ENCODE measurements at regions not wholly inside any gene's neighbourhood (a gene's known extent, or its start where the extent isn't known, plus 50 kb on each side); places are given as distances from the start of the nearest gene placed in this dataset.

DNA sequence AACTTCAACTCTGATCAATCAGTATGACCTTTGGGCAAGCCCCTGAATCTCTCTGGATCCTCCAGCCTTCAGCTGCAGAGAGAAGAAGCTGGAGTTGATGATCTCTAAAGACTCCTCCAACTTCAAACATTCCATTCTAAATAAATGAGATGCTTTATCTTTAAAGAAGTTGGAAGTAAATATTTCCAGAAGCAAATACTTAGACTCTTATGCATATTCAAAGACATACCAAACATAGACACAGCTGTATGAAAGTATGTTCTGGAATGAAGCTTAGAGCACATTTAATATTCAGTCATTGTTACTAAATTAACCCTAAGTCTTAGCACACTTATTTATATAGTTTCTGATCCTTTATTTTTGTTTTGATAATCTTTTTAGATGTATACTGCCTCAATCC lies 77.6 kb upstream of the ACP3 start:
- no peak overlapping the region for H2AFZ ChIP-seq (ENCODE audit: low read depth, low read length)
- H3K9me3 ChIP-seq (ENCODE audit: insufficient read depth, low read length): no peaks in the 10 kb centered on the region
- H3K4me3 ChIP-seq (ENCODE audit: low read length): no peak overlapping the region
- H3K36me3 ChIP-seq (replicated peaks; ENCODE audit: low read depth, low read length): no peaks in the 10 kb centered on the region
- H3K27ac ChIP-seq (ENCODE audit: low read length): no peak overlapping the region
- no peaks in the 10 kb centered on the region for H4K20me1 ChIP-seq (ENCODE audit: insufficient read depth, low read length)
- no peak for TF ChIP-seq EZH2phosphoT487 (IDR thresholded peaks at IDR 0.05; ENCODE audit: low read depth)
- TF ChIP-seq, protein P1, sequence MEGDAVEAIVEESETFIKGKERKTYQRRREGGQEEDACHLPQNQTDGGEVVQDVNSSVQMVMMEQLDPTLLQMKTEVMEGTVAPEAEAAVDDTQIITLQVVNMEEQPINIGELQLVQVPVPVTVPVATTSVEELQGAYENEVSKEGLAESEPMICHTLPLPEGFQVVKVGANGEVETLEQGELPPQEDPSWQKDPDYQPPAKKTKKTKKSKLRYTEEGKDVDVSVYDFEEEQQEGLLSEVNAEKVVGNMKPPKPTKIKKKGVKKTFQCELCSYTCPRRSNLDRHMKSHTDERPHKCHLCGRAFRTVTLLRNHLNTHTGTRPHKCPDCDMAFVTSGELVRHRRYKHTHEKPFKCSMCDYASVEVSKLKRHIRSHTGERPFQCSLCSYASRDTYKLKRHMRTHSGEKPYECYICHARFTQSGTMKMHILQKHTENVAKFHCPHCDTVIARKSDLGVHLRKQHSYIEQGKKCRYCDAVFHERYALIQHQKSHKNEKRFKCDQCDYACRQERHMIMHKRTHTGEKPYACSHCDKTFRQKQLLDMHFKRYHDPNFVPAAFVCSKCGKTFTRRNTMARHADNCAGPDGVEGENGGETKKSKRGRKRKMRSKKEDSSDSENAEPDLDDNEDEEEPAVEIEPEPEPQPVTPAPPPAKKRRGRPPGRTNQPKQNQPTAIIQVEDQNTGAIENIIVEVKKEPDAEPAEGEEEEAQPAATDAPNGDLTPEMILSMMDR (IDR thresholded peaks at IDR 0.05; ENCODE audit: low read depth, low read length): no peak
- no peaks in the 10 kb centered on the region for H3K27me3 ChIP-seq (ENCODE audit: low read depth, low read length)
- H3K4me1 ChIP-seq (ENCODE audit: low read length): peaks cover 13% of the 10 kb centered on the region; the same call in 1 of the 2 replicates
- H3K9ac ChIP-seq (ENCODE audit: low read length): no peak overlapping the region
- H3K4me2 ChIP-seq (ENCODE audit: low read length): no peak overlapping the region
- no peaks in the 10 kb centered on the region for H3K79me2 ChIP-seq (ENCODE audit: low read length)

DNA sequence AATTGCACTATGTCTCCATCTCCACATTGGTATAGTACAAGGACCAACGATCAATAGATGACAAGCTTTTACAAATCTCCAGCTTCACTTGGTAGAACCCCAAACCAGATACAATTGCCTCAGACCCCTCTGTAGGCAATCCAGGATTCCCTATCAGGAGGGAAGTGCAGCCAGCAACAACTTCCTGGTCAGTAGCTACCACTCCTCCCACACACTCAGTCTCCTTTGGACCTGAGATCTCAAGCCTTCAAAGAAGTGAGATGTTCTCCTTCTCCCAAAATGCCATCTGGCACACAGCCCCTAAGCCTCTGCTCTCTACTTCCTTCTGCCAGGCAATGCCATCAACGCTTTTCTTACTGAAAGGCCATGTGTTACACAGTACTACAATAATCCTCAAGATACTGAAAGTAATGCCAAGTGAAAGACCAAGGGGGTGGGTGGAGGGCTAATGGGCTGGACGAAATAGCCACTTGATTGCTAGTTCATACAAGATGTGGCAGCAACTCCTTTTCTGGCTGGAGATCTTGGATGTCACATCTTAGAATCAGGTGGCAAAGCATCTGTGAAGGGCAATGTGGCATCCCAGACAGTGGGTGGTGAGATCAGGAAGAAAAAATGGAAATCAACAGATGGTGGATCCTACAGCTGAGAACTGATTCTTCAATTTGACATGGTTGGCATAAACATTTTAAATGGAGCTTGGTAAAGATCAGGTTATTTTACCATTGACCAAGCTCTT lies 75.3 kb upstream of the ACP3 start:
- TF ChIP-seq EZH2phosphoT487 (IDR thresholded peaks at IDR 0.05; ENCODE audit: low read depth): no peak
- TF ChIP-seq, protein P1 (IDR thresholded peaks at IDR 0.05; ENCODE audit: low read depth, low read length): no peak
- Histone ChIP-seq H2AFZ (ENCODE audit: low read depth, low read length) (no peak overlapping the region), H3K79me2 (ENCODE audit: low read length) (no peaks in the 10 kb centered on the region), H3K36me3 (replicated peaks; ENCODE audit: low read depth, low read length) (no peaks in the 10 kb centered on the region), H3K4me1 (ENCODE audit: low read length) (peaks cover 9% of the 10 kb centered on the region; the same call in 1 of the 2 replicates), H3K27ac (ENCODE audit: low read length) (no peak overlapping the region), H3K4me3 (ENCODE audit: low read length) (no peak overlapping the region), H3K9me3 (ENCODE audit: insufficient read depth, low read length) (no peaks in the 10 kb centered on the region), H3K9ac (ENCODE audit: low read length) (no peak overlapping the region), H3K27me3 (ENCODE audit: low read depth, low read length) (peaks cover 14% of the 10 kb centered on the region), H4K20me1 (ENCODE audit: insufficient read depth, low read length) (no peaks in the 10 kb centered on the region), H3K4me2 (ENCODE audit: low read length) (no peak overlapping the region)

DNA sequence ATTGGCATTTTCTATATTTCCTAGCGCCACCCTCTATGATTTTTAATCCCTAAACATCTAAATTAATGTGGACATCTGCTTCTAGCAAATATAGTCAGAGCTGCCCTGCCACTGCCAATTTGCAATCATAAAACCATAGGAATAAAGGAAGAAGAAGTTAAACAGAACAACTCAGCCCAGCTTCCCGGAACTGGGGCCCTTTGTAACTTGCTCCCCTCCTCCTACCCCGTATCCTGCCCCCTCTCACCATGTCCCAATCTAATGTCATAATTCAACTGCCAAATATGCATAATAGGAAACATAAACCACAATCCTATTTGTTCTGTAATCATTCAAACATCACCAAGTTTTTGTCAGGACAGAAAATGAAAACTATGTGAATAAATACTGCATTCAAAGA lies 74.4 kb upstream of the ACP3 start:
- TF ChIP-seq, protein P1 (IDR thresholded peaks at IDR 0.05; ENCODE audit: low read depth, low read length): no peak
- no peak for TF ChIP-seq EZH2phosphoT487 (IDR thresholded peaks at IDR 0.05; ENCODE audit: low read depth)
- Histone ChIP-seq H3K9me3 (ENCODE audit: insufficient read depth, low read length) (no peaks in the 10 kb centered on the region), H3K9ac (ENCODE audit: low read length) (no peak overlapping the region), H3K79me2 (ENCODE audit: low read length) (no peaks in the 10 kb centered on the region), H3K4me3 (ENCODE audit: low read length) (no peak overlapping the region), H3K27me3 (ENCODE audit: low read depth, low read length) (peaks cover 17% of the 10 kb centered on the region), H3K4me1 (ENCODE audit: low read length) (peaks cover under 1% of the 10 kb centered on the region; the same call in 1 of the 2 replicates), H3K36me3 (replicated peaks; ENCODE audit: low read depth, low read length) (no peaks in the 10 kb centered on the region), H4K20me1 (ENCODE audit: insufficient read depth, low read length) (no peaks in the 10 kb centered on the region), H2AFZ (ENCODE audit: low read depth, low read length) (no peak overlapping the region), H3K4me2 (ENCODE audit: low read length) (no peak overlapping the region), H3K27ac (ENCODE audit: low read length) (no peak overlapping the region)

DNA sequence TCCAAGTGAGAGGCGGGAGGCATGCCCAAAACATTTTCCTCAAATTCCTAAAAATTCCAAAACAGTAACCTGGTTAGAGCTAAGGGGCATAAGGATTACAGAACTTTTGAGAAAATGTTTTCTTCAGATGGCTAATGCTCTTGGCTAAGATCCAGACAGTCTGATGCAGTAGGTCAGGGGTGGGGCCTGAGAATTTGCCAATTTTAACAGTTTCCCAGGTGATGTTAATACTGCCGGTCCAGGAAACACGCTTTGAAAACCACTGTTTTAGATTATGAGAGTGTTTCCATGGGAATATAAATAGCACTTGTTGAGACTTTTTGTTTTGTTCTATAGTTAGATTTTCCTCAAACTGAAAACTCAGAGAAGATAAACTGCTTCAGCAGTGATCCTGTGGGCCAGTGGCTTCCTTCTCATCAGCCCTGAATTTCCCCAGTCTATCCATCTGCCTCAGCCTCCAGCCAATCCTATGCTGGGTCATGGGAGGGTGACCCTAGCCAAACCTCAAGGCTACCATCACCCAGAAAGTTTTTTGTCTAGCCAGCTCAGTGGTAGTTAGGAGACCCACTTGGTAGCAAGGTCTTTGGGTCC lies 71.6 kb upstream of the ACP3 start:
- Histone ChIP-seq H3K4me2 (ENCODE audit: low read length) (no peak overlapping the region), H3K27me3 (ENCODE audit: low read depth, low read length) (peaks cover 17% of the 10 kb centered on the region), H4K20me1 (ENCODE audit: insufficient read depth, low read length) (no peaks in the 10 kb centered on the region), H3K9me3 (ENCODE audit: insufficient read depth, low read length) (no peaks in the 10 kb centered on the region), H2AFZ (ENCODE audit: low read depth, low read length) (no peak overlapping the region), H3K36me3 (replicated peaks; ENCODE audit: low read depth, low read length) (no peaks in the 10 kb centered on the region), H3K4me1 (ENCODE audit: low read length) (no peaks in the 10 kb centered on the region), H3K79me2 (ENCODE audit: low read length) (no peaks in the 10 kb centered on the region), H3K9ac (ENCODE audit: low read length) (no peak overlapping the region), H3K27ac (ENCODE audit: low read length) (no peak overlapping the region), H3K4me3 (ENCODE audit: low read length) (no peak overlapping the region)
- TF ChIP-seq EZH2phosphoT487 (IDR thresholded peaks at IDR 0.05; ENCODE audit: low read depth): no peak
- TF ChIP-seq, protein P1 (IDR thresholded peaks at IDR 0.05; ENCODE audit: low read depth, low read length): no peak

Data from OCI-LY3 (cell line).